ENCODE measurements at regions not wholly inside any gene's neighbourhood (a gene's known extent, or its start where the extent isn't known, plus 50 kb on each side); places are given as distances from the start of the nearest gene placed in this dataset.

- Histone ChIP-seq H3K4me1 (ENCODE audit: control insufficient read depth, extremely low read depth, insufficient read depth, low read length) (no peaks in the 10 kb centered on the region), H2AFZ (ENCODE audit: low read depth, low read length) (no peak overlapping the region), H3K27me3 (ENCODE audit: control insufficient read depth in 2 of 2, insufficient read depth in 2 of 2, low read length in 2 of 2) (no peaks in the 10 kb centered on the region), H3K9me3 (replicated peaks; ENCODE audit: control insufficient read depth, insufficient read depth, low read length) (peaks cover 9% of the 10 kb centered on the region), H3K9ac (replicated peaks; ENCODE audit: extremely low read depth, insufficient read depth, low read length) (no peak overlapping the region), H3K36me3 (ENCODE audit: control insufficient read depth in 2 of 2, extremely low read depth in 1 of 2, insufficient read depth in 2 of 2, low read length in 2 of 2) (no peaks in the 10 kb centered on the region), H3K27ac (ENCODE audit: insufficient read depth, low read depth, low read length) (no peak overlapping the region), H3K79me2 (ENCODE audit: control insufficient read depth, insufficient read depth, low read length) (no peaks in the 10 kb centered on the region), H3K4me3 (replicated peaks in 1 of 3; ENCODE audit: insufficient read depth in 1 of 3, low read depth in 1 of 3, low read length in 3 of 3) (no peak overlapping the region), H3K4me2 (ENCODE audit: insufficient read depth, low read length) (no peak overlapping the region), H3K9me1 (replicated peaks; ENCODE audit: control insufficient read depth, extremely low read depth, insufficient read depth, low read length) (no peaks in the 10 kb centered on the region), H4K20me1 (replicated peaks; ENCODE audit: control insufficient read depth, extremely low read depth, insufficient read depth, low read length) (no peaks in the 10 kb centered on the region)
- TF ChIP-seq GATA2 (IDR thresholded peaks at IDR 0.05; ENCODE audit: insufficient read depth, insufficient read length, low read depth, low read length) (no peak), CTCF (IDR thresholded peaks at IDR 0.05; ENCODE audit: extremely low read depth in 1 of 2, insufficient read depth in 1 of 2, low read depth in 1 of 2, low read length in 2 of 2) (no peak), MAX (IDR thresholded peaks at IDR 0.05; ENCODE audit: insufficient read depth, insufficient read length) (no peak), JUN (IDR thresholded peaks at IDR 0.05; ENCODE audit: borderline replicate concordance, insufficient read depth, insufficient read length, low read depth) (no peak), POLR2AphosphoS5 (IDR thresholded peaks at IDR 0.05; ENCODE audit: insufficient read depth, low read depth, low read length) (no peak), EZH2 (IDR thresholded peaks at IDR 0.05; ENCODE audit: borderline replicate concordance, low read depth, low read length, severe bottlenecking) (no peak), FOS (IDR thresholded peaks at IDR 0.05; ENCODE audit: borderline replicate concordance, insufficient read depth, low read length) (no peak), POLR2A (IDR thresholded peaks at IDR 0.05; ENCODE audit: low read depth, low read length) (no peak), MYC (IDR thresholded peaks at IDR 0.05; ENCODE audit: low read depth, low read length) (no peak)
- DNase-seq (ENCODE audit: low read depth, low spot score) (no peak), FAIRE-seq (no peak)
- intact Hi-C loops (cut with micrococcal nuclease) = no loop called here
- BruUV-seq (replicated peaks) = no TSS peak
- CTCF ChIA-PET = no interaction called here
- dilution Hi-C loops (cut with MboI; ENCODE audit: extremely low pct_ligation_motif_present, low sequenced_read_pairs) = no loop called here
- POLR2A ChIA-PET = no interaction called here
Measured at GRCh38 chr17:71505981-71506380, 614.8 kb upstream of the SOX9 start.

Data from endothelial cell of umbilical vein (primary cell).